Kidney tubule cell (primary cell): ENCODE measurements at regions not wholly inside any gene's neighbourhood (a gene's known extent, or its start where the extent isn't known, plus 50 kb on each side); places are given as distances from the start of the nearest gene placed in this dataset.

Source experiments
- DNase-seq: peaks from one replicate; pipeline ENCODE4 v3.0.0-alpha.2; 2018; ENCODE audit warnings: low spot score

- DNase-seq: no peak
These were observed 278.6 kb upstream of the ITM2A start for GRCh38 chrX:79645749-79646148.

GRCh38 chrX:79631526-79631925 lies 264.4 kb upstream of the ITM2A start:
- DNase-seq: peak; percentile 8

GRCh38 chrX:79630033-79631009 lies 263.2 kb upstream of the ITM2A start:
- peak; percentile 81 for DNase-seq

GRCh38 chrX:79623098-79623762 lies 256.1 kb upstream of the ITM2A start:
- no peak for DNase-seq

GRCh38 chrX:79618280-79618679 lies 251.1 kb upstream of the ITM2A start:
- DNase-seq: no peak

GRCh38 chrX:79604364-79604763 lies 237.2 kb upstream of the ITM2A start:
- no peak for DNase-seq

GRCh38 chrX:79601341-79602131 lies 234.4 kb upstream of the ITM2A start:
- no peak for DNase-seq

GRCh38 chrX:79592259-79592658 lies 225.1 kb upstream of the ITM2A start:
- DNase-seq: no peak

- no peak for DNase-seq
These were observed 221.1 kb upstream of the ITM2A start for GRCh38 chrX:79588233-79588632.

- DNase-seq: peak; percentile 17
These were observed 206.6 kb upstream of the ITM2A start for GRCh38 chrX:79573760-79574159.

- peak; percentile 19 for DNase-seq
These were observed 205.4 kb upstream of the ITM2A start for GRCh38 chrX:79572566-79572965.

GRCh38 chrX:79570524-79571240 lies 203.5 kb upstream of the ITM2A start:
- no peak for DNase-seq

GRCh38 chrX:79568309-79568708 lies 201.2 kb upstream of the ITM2A start:
- no peak for DNase-seq

- no peak for DNase-seq
These were observed 197.2 kb upstream of the ITM2A start for GRCh38 chrX:79564362-79564761.

GRCh38 chrX:79559290-79559689 lies 192.2 kb upstream of the ITM2A start:
- no peak for DNase-seq

GRCh38 chrX:79557212-79557611 lies 190.1 kb upstream of the ITM2A start:
- DNase-seq: no peak

GRCh38 chrX:79556800-79557199 lies 189.7 kb upstream of the ITM2A start:
- DNase-seq: no peak

- DNase-seq: no peak
These were observed 163.4 kb upstream of the ITM2A start for GRCh38 chrX:79530310-79531108.

- peak; percentile 30 for DNase-seq
These were observed 157.5 kb upstream of the ITM2A start for GRCh38 chrX:79524642-79525041.

- no peak for DNase-seq
These were observed 148.4 kb upstream of the ITM2A start for GRCh38 chrX:79515529-79515928.

- no peak for DNase-seq
These were observed 144.7 kb upstream of the ITM2A start for GRCh38 chrX:79511799-79512198.
